Activated effector memory CD4-positive, alpha-beta T cell treated with anti-CD3 and anti-CD28 coated beads, Interleukin-2, amount 50 U/mL, for 16 hours (primary cell): ENCODE measurements at regions not wholly inside any gene's neighbourhood (a gene's known extent, or its start where the extent isn't known, plus 50 kb on each side); places are given as distances from the start of the nearest gene placed in this dataset.

Source experiments
- DNase-seq: peaks from one replicate; pipeline ENCODE4 v3.0.0-alpha.2; 2020

- DNase-seq = no peak
These were observed 189.5 kb downstream of the REEP3 start for GRCh38 chr10:63710703-63711102.

DNA sequence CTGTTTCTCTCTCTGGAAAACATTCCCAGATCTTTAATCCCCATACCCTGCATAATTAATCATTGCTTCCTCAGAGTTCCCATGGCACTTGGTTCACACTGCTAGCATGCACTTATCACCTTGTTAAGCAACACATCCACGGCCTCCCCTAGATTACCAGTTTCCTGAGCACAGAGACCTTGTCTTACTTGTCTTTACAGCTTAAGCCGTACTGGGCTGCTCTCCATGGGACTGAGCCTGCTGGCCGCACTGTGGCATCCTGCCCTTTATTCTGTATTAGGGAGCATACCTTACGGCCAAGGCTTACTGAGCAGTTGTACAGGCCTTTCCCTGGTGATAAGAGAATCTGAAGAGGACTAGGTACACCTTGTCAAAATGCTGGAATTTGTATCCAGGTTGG lies 190.2 kb downstream of the REEP3 start:
- DNase-seq = no peak

- DNase-seq = no peak
These were observed 190.9 kb downstream of the REEP3 start for GRCh38 chr10:63711867-63712716.

- no peak for DNase-seq
These were observed 191.5 kb downstream of the REEP3 start for GRCh38 chr10:63712717-63713115.

- no peak for DNase-seq
These were observed 192.3 kb downstream of the REEP3 start for GRCh38 chr10:63713191-63714144.

DNA sequence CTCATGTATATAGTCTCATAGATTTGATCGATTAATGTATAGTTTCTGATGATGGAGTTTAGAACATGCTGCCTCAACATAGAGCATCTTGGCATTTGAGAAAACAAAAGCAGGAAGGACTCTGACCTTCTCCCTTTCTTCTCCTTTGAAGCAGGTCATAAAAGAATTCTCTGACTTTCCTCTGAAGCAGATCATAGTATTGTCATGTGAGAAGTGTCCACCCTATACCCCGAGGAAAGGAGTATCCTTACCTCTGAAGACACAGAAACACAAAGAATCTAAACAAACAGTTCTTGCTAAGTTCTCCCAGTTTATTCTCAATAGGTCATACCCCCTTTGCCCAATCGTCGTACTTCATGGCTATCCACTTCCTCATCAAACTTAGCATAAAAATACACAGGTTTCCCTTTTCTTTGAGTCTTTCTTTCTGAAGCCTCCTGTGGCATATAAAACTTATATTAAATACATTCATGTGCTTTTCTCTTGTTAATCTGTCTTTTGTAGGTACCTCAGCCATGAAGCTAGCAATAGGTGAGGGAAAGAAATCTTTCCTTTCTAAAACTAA lies 194.9 kb downstream of the REEP3 start:
- DNase-seq = no peak

GRCh38 chr10:63717027-63717715 lies 196.0 kb downstream of the REEP3 start:
- no peak for DNase-seq

GRCh38 chr10:63718006-63718405 lies 196.8 kb downstream of the REEP3 start:
- no peak for DNase-seq

DNA sequence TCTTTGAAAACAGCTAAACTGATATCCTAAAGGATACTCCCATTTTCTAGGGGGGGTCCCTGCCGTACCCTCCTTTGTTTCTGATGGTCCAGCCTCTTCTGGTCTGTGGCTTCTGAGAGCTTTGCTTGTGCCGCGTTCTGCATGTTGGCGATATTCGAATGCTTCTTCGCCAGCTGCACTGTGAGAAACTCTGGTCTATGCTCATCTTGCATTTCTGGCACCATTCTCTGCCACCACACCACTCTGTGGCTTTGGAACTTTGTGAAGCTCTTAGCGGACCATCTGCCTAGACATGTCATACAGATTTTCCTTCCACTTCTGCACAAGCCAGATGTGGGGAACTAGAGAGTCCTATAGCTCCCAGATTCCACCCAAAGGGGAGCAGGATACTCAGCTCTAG lies 197.2 kb downstream of the REEP3 start:
- DNase-seq = no peak

- no peak for DNase-seq
These were observed 198.1 kb downstream of the REEP3 start for GRCh38 chr10:63719226-63719856.

GRCh38 chr10:63720072-63720537 lies 198.9 kb downstream of the REEP3 start:
- peak; percentile 69 for DNase-seq

DNA sequence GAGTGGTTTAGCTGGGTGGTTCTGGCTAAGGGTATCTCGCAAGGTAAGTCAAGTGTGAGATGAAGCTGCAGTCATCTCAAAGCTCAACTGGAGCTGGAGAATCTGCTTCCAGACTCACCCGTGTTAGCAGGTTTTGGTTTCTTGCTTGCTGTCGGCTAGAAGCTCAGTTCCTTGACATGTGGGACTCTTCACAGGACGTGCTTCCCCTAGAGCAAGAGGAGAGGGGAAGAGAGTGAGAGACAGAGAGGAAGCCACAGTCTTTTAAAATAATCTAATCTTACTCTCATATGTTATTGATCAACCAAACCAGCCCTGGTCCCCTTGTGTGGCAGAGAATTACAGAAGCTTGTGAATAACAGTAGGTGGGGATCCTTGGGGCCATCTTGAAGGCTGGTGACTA lies 199.5 kb downstream of the REEP3 start:
- DNase-seq = no peak

DNA sequence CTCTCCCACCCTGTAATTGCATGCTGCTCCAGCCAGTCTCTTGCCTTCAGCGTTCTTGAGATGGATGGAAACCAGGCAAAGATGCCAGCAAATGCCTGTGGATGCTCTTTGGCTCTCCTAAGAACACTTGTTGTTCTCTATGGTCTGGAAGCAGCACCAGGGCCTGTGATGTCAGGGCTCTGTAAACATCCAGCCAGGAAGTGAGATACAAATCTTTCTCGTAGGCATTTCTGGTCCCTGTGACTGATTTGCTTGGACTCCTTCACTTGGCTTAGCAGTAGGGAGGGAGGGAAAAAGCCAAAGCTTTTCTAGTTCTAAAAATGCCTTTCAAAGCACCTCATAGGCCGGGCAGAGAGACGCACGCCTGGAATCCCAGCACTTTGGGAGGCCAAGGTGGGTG lies 201.3 kb downstream of the REEP3 start:
- DNase-seq = no peak

GRCh38 chr10:63723320-63723719 lies 202.1 kb downstream of the REEP3 start:
- no peak for DNase-seq

- DNase-seq = no peak
These were observed 202.5 kb downstream of the REEP3 start for GRCh38 chr10:63723741-63724140.

DNA sequence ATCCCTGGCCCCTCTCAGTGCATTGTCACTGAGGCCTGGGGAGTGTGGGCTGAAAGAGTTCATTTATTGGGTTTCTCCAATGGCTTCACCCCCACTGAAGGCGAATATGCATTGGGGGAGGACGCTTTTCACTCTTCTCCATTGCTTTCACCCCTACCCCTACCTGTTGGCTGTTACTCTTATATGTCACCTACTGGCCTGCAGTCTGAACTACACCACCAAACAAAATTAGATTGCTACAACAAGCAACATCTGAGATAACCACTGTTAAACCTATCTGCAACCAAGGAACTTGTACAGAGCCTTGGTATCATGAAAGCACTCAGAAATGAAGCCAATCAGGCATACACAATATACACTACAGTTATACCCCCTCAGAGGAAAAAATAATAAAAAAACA lies 203.7 kb downstream of the REEP3 start:
- DNase-seq = no peak

GRCh38 chr10:63726867-63727266 lies 205.7 kb downstream of the REEP3 start:
- no peak for DNase-seq

DNA sequence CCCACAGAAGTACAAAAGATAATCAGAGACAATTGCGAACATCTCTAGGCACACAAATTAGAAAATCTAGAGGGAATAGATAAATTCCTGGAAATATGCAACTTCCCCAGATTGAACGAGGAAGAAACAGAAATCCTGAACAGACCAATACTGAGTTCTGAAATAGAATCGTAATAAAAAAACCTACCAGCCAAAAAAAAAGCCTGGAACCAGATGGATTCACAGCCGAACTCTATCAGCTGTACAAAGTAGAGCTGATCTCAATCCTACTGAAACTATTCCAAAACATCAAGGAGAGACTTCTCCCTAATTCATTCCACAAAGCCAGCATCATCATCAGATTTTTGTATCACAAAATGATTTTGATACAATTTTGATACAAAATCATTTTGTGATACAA lies 206.4 kb downstream of the REEP3 start:
- DNase-seq = no peak

DNA sequence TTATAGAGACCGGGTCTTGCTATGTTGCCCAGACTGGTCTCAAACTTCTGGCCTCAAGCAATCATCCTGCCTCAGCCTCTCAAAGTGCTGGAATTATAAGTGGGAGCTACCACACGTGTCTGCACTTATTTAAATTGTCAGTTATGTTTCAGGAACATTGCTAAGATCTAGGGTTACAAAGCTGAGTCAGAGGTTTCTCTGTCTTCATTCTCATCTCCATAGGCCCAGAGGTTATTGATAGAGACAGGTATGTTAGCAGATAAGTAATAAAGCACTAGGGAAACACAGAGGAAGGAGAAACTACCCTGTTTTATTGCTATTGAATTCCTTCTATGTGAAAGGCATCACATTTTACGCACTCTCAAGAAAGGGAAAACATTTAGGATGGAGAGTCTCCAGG lies 214.1 kb downstream of the REEP3 start:
- DNase-seq = no peak

DNA sequence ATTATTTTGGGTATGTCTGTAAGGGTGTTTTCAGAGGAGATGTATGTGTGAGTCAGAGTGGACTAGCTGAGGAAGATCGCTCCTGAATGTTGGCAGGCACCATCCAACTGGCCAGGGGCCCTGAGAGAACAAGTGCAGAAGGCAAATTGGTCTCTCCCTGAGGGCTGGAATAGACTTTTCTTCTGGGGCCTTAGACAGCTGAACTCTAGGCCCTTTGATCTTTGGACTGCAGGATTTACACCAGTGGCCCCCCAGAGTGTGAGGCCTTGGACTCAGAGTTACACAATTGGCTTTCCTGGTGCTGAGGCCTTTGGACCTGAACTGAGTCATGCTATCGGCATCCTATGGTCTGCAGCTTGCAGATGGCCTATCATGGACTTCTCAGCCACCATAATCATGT lies 217.2 kb downstream of the REEP3 start:
- DNase-seq = no peak

GRCh38 chr10:63744060-63744941 lies 223.1 kb downstream of the REEP3 start:
- DNase-seq = no peak
